ENCODE measurements at regions not wholly inside any gene's neighbourhood (a gene's known extent, or its start where the extent isn't known, plus 50 kb on each side); places are given as distances from the start of the nearest gene placed in this dataset.

DNA sequence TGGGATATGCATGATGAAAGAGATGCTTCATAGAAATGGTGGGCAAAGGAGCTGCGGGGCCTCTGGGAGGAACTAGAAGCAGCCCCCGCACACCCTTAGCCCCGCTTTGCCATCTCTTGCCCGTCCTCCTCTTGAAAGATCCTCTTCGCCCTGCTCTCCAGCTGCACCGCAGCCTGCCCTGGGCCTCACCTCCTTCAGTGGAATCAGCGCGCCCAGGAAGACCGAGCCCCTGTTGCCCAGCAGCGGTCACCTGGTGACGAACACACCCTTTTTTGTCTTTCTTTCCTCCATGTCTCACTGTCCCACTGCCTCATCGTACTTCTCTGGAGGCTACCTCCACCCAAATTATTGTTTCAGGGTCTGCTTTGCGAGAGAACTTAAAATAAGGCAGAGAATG lies 807.6 kb downstream of the UQCRFS1 start:
- no peak for ATAC-seq
- H3K9ac ChIP-seq (ENCODE audit: control insufficient read depth, insufficient read depth, low read length) = no peak overlapping the region
- ChIA-PET RAD21 (ENCODE audit: unreplicated experiment) (no interaction called here), POLR2A (no interaction called here), SMC1A (ENCODE audit: uncharacterized antibody, unreplicated experiment) (no interaction called here), CTCF (interaction anchor here (1.2 kb wide), 1 partner anchor 33 kb away, joined by 3 read pairs; no protein-coding TSS in a partner anchor)
- FAIRE-seq = no peak
- no peaks in the 10 kb centered on the region for H3K4me1 ChIP-seq (ENCODE audit: control insufficient read depth, insufficient read depth, low read length)
- in situ Hi-C loops (cut with MboI) = no loop called here
- intact Hi-C loops (cut with micrococcal nuclease; ENCODE audit: unreplicated experiment) = no loop called here
- no peak for DNase-seq (ENCODE audit: low read depth, low spot score)
- H3K27ac ChIP-seq (ENCODE audit: control insufficient read depth, insufficient read depth) = no peak overlapping the region
- no TSS peak for BruUV-seq (replicated peaks)
- no peak overlapping the region for H3K4me2 ChIP-seq (ENCODE audit: control insufficient read depth, insufficient read depth)
- no peaks in the 10 kb centered on the region for H3K79me2 ChIP-seq (ENCODE audit: control insufficient read depth, insufficient read depth, low read length)
- no peak overlapping the region for H3K4me3 ChIP-seq
- no peaks in the 10 kb centered on the region for H3K36me3 ChIP-seq (ENCODE audit: control insufficient read depth in 2 of 2, insufficient read depth in 2 of 2, low read length in 1 of 2)
- H3K9me3 ChIP-seq (replicated peaks; ENCODE audit: control insufficient read depth, insufficient read depth, low read length) = no peaks in the 10 kb centered on the region; the same call in 2 of the 3 replicates
- TF ChIP-seq ZSCAN29 (IDR thresholded peaks at IDR 0.05) = no peak
- no peak for TF ChIP-seq NR2C1 (IDR thresholded peaks at IDR 0.05)
- TF ChIP-seq, protein P1, sequence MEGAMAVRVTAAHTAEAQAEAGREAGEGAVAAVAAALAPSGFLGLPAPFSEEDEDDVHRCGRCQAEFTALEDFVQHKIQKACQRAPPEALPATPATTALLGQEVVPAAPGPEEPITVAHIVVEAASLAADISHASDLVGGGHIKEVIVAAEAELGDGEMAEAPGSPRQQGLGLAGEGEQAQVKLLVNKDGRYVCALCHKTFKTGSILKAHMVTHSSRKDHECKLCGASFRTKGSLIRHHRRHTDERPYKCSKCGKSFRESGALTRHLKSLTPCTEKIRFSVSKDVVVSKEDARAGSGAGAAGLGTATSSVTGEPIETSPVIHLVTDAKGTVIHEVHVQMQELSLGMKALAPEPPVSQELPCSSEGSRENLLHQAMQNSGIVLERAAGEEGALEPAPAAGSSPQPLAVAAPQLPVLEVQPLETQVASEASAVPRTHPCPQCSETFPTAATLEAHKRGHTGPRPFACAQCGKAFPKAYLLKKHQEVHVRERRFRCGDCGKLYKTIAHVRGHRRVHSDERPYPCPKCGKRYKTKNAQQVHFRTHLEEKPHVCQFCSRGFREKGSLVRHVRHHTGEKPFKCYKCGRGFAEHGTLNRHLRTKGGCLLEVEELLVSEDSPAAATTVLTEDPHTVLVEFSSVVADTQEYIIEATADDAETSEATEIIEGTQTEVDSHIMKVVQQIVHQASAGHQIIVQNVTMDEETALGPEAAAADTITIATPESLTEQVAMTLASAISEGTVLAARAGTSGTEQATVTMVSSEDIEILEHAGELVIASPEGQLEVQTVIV (IDR thresholded peaks at IDR 0.05; ENCODE audit: borderline replicate concordance, partially characterized antibody) = no peak
- no peak for TF ChIP-seq STAT1 (conservative IDR thresholded peaks at IDR 0.05)
- TF ChIP-seq, protein P2, sequence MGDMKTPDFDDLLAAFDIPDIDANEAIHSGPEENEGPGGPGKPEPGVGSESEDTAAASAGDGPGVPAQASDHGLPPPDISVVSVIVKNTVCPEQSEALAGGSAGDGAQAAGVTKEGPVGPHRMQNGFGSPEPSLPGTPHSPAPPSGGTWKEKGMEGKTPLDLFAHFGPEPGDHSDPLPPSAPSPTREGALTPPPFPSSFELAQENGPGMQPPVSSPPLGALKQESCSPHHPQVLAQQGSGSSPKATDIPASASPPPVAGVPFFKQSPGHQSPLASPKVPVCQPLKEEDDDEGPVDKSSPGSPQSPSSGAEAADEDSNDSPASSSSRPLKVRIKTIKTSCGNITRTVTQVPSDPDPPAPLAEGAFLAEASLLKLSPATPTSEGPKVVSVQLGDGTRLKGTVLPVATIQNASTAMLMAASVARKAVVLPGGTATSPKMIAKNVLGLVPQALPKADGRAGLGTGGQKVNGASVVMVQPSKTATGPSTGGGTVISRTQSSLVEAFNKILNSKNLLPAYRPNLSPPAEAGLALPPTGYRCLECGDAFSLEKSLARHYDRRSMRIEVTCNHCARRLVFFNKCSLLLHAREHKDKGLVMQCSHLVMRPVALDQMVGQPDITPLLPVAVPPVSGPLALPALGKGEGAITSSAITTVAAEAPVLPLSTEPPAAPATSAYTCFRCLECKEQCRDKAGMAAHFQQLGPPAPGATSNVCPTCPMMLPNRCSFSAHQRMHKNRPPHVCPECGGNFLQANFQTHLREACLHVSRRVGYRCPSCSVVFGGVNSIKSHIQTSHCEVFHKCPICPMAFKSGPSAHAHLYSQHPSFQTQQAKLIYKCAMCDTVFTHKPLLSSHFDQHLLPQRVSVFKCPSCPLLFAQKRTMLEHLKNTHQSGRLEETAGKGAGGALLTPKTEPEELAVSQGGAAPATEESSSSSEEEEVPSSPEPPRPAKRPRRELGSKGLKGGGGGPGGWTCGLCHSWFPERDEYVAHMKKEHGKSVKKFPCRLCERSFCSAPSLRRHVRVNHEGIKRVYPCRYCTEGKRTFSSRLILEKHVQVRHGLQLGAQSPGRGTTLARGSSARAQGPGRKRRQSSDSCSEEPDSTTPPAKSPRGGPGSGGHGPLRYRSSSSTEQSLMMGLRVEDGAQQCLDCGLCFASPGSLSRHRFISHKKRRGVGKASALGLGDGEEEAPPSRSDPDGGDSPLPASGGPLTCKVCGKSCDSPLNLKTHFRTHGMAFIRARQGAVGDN (IDR thresholded peaks at IDR 0.05) = no peak
- TF ChIP-seq TBL1XR1 (IDR thresholded peaks at IDR 0.05; ENCODE audit: low read depth, low read length) = no peak
- WGBS (ENCODE audit: insufficient coverage, insufficient replicate concordance, low lambda C conversion rate, missing lambda C conversion rate) = 40% methylated on average over 13 of the region's 13 CpGs
- no peaks in the 10 kb centered on the region for H4K20me1 ChIP-seq (ENCODE audit: control insufficient read depth, insufficient read depth)
- no peak overlapping the region for H2AFZ ChIP-seq (ENCODE audit: control insufficient read depth, low read depth, low read length)
- no peaks in the 10 kb centered on the region for H3K27me3 ChIP-seq (replicated peaks in 1 of 2; ENCODE audit: control insufficient read depth in 2 of 2, insufficient read depth in 2 of 2, low read length in 1 of 2)
